SW 1271 (cell line): ENCODE measurements at regions not wholly inside any gene's neighbourhood (a gene's known extent, or its start where the extent isn't known, plus 50 kb on each side); places are given as distances from the start of the nearest gene placed in this dataset.
"Not testable (repeated sequence)": the region's sequence is repeated elsewhere in the genome, so short reads cannot be mapped to it uniquely, and the experiment has no call there.

Source experiments
- DNase-seq, 2 experiments: peaks; one replicate each; lab custom pipeline; 2025; lab: John Stamatoyannopoulos, UW

- DNase-seq, result no peak
Measured at GRCh38 chr4:118410138-118410537, 57.3 kb upstream of the PRSS12 start.

DNA sequence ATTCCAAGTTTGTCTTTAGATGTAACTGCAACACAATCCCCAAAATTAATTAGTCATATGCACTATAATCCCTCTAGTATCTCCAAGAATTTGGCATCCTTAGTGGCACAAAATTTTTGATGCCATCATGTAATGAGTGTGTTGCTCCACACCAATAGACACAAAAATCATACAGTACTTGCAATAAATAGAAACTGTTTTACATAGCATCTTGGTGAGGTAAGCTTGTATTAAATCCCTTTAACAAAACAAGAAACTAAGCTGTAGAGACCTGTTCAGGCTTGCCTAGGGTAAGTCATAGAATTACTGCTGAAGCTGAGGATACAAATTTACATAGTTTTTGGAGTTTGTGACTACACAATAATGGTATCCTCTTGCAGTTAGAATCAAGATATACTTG, 64.5 kb upstream of the PRSS12 start:
- DNase-seq, result no peak

DNA sequence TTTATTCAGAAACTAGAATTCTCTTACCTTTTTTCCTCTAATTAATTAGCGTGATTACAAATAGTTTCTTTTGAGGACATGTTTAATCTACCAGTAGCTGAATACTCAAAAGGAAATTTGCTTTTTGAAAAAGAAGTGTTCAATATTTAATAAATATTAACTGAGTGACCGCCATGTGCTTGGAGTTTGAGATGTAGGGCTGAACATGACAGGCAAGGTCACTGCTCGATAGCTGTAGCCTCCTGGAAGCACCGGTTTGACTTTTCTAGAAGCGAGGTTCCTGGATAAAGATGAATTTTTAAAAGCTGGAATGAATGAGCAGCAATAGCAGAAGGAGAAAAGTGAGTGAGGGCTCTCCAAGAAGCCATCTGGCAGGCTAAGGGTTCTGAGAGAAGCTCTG, 65.0 kb upstream of the PRSS12 start:
- not testable (repeated sequence) for DNase-seq

DNA sequence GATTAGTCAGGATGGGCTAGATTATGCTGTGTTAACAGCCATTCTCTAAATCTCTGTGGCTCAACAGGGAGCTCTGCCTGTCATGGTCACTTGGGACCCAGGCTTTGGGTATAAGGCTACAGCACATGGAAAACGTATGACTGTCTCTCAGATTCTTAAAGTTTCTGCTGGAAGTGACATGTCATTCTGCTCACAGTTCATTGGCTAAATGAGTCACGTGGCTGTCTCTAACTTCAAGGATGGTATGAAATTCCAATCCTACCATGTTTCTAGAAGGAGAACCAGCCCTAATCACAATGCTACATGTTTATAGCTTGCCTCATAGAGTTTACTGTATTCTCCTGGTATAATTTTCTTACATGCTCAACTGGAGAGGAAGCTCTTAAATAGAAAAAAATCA, 65.6 kb upstream of the PRSS12 start:
- DNase-seq, result not testable (repeated sequence)

- not testable (repeated sequence) for DNase-seq
Measured at GRCh38 chr4:118419626-118420025, 66.8 kb upstream of the PRSS12 start.

DNA sequence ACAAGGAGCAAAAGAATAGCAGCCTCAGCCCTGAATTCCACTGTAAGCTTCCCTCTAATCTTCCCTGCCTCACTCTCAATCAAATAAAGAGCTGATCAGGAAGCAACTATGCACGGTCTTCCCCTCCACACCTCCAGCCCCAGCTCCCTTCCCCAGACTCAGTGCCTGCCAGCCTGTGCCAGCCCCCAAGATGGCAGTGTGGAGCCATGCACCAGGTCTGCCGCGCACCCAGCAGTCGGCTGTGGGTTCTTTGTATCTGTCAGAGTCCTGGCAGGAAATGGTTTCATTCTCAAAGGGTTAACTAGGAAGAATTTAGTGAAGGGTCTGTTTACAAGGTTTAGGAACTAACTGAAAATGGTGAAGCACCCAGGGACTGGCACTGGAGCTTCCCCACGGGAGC, 71.3 kb upstream of the PRSS12 start:
- DNase-seq, result not testable (repeated sequence)

DNA sequence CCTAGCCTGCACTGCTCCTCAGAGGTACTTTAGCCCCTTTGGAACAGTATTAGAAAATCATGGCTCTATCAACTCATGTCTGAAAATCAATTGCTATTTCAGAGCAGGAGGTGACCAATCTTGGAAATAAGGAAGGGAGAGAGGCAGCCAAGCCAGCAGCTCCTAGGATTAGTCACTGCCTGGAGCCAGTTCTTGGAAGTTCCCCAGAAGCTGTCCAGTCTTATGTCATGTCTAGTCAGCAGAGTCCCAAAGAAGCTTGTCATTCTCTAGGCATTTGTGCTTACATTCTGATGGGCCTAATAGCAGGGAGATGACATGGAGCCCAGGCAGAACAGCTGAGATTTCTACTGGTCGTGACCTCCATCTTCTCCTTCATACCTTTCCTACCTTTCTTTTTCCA, 76.1 kb upstream of the PRSS12 start:
- not testable (repeated sequence) for DNase-seq

DNA sequence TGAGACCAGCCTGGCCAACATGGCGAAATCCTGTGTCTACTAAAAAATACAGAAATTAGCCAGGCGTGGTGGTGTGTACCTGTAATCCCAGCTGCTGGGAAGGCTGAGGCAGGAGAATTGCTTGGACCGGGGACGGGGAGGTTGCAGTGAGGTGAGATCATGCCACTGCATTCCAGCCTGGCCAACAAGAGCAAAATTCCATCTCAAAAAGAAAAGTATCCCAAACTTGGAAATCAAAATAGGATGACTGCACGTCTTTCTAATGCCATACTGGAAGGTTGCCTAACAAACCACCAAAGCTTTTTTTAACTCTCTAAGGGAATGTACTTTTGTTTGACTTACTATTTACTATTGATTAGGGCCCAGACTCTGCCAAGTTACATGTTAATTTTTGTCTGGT, 79.6 kb upstream of the PRSS12 start:
- DNase-seq, result not testable (repeated sequence)

- DNase-seq, result not testable (repeated sequence)
Measured at GRCh38 chr4:118433612-118434375, 81.0 kb upstream of the PRSS12 start.

GRCh38 chr4:118435415-118435814, 82.6 kb upstream of the PRSS12 start:
- not testable (repeated sequence) for DNase-seq

GRCh38 chr4:118442115-118442837, 89.5 kb upstream of the PRSS12 start:
- not testable (repeated sequence) for DNase-seq

DNA sequence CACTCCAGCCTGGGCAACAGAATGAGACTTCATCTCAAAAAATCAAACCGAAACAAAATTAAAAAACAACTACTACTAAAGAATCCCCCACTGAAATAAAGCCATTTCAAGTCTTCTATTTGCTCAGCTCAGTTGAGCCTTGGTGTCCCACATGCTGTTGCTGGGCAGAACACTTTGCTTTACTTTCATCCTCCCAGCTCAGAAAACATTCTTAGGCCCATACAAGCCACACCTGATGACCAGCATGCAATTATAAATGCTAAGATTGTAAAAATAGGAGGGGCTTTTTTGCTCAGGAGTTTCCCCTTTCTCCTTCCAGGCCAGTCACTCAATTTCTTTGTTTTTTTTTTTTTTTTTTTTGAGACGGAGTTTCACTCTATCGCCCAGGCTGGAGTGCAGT, 94.6 kb upstream of the PRSS12 start:
- DNase-seq, result not testable (repeated sequence)

DNA sequence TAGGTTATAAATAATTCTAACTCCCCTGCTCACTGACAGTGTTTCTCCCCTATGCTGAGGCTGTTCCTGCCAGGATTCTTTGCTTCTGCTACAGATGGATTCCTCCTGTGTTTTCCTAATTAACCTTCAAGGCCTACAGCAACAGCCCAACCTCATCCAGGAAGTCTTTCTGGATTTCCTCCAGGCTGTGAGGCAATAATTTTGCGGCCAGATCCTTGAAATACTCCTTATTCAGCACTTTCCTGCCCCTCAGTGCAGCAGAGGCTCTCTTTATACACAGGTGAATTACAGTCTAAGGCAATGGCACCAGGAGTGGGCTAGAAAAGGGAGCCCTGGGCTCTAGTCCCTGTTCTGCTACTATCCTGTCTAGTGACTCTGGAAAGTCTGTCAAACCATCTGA, 102.1 kb upstream of the PRSS12 start:
- DNase-seq, result not testable (repeated sequence)

- DNase-seq, result not testable (repeated sequence)
Measured at GRCh38 chr4:118461435-118461834, 108.6 kb upstream of the PRSS12 start.

DNA sequence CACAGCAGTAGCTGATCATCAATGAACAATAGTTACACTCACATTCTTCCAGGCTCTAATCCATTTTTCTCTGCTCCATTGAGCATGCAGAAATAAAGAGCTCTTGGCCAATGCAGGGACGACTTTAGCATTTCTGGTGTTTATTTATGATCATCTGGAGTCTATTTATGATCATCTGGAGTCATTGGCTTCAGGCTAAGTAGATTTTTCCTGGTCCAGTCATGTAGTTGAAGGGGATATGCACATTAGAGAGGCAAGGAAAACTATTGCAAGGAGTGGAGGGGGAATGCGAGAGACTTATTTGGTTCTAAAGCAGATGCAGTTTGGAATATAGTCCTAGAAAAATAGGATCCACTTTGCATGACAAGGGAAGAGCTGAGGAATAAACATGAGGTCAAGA, 113.0 kb upstream of the PRSS12 start:
- DNase-seq, result not testable (repeated sequence)

DNA sequence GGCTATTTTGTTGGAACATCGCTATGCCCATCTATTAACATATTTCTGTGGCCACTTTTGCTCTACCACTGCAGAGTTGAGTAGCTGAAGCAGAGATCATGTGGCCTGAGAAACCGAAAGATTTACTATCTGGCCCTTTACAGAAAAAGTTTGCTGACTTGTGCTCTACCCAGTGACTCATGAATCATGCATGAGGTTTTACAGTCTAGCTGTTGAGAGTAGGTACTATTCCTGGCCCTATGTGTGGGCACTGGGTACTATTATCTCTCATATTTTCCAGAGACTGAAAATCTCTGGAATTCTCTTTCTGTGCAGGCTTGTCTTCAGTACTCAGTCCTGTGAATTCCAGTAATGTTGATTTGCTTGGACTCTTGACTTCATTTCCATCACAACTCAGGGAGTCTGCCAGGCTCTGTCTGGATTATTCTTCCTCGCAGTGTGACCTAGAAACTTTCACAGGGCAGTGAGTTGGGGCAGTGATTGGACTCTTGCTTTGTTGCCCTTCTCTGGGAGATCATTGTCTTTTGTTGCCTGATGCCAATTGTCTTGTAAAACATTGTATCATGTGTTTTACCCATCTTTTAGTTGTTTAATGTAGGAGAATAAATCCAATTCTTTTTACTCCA, 121.3 kb upstream of the PRSS12 start:
- DNase-seq, result not testable (repeated sequence)

DNA sequence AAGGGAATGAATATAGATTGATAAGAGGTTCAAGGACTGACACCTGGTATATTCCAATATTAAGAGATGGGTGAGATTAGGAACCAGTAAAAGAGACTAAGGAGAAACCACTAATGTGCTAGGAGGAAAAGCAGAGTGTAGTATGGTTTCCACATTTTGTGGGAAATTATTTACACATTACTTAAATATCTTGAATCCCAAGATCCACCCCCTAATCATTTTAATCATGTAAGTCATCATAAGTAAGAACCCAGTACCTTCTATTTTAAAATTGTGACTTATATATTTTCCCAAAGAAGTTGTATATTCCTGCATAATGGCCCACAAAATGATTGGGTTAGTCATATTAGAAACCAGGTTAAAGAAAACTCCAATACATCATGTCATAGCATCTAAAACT, 122.0 kb upstream of the PRSS12 start:
- not testable (repeated sequence) for DNase-seq

DNA sequence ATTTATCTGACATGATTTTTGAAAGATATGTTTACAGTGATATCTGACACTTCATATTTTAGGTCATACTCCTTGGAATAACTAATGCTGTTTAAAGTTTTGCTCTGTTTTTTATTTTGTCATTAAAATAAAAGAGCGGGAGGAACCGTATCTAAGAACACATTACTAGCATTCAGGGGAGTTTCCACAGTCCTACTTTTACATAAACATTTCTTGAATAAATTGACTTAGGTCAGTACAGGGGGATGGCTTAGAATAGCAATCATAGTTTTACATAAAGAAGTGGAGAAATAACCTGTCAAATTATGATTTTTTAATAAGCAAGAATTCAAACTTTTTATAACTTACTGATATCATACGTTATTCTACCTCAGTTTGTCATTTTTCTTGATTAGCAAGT, 123.1 kb upstream of the PRSS12 start:
- DNase-seq, result not testable (repeated sequence)

DNA sequence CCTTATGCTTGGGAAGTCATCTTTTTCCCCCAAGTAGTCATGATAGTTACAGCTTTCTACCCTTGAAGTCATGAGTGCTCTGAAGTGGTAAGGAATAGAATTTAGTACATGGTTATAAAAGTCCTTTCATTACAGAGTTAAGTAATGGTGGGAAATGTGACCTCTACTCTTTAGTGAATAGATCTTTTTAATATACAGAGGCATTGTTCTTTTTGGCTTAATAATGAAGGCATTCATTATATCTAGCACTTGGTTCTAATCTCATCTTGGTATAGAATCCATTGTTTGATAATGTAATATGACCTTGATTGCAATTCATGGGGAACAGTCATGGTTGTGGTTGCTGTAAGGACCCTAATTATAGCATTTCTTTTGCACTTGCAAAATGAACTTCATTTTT, 125.0 kb upstream of the PRSS12 start:
- not testable (repeated sequence) for DNase-seq

DNA sequence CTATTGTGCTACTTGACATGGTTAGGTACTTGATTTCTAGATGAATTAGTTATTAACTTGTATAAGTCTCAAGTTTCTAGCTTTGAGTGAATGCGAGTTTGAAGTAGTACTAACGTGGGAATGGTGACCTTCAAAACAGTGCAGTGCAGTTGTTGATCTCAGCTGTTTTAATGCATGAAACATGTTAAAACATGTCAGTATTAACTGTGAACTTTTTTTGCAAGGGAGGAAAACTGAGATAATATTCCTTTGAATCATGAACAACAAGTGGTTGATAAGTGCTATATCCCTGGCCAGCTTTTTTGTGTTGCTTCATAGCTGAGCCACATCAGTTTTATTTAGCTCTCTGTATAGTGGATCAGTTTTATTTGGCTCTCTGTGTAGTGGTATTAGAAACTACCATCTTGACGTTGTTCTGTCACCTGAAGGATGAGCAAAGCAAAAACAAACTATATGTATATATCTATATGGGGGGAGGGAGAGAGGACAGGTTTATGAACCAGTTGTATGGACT, 133.1 kb upstream of the PRSS12 start:
- DNase-seq, result not testable (repeated sequence)

DNA sequence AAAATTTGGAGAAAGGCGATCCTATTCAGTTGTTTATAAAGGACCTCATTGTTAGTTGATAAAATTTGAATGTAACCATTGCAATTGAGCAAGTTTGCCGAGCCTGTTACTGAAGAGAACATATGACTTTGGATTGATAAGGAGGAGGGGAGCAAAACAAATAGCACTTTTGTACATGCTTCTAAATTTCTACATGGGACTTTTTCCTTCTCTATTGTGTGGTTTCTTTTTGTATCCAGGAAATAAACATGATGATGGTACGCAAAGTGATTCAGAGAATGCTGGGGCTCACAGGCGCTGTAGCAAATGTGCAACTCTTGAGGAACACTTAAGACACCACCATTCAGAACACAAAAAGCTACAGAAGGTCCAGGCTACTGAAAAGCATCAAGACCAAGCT, 140.2 kb upstream of the PRSS12 start:
- DNase-seq, result not testable (repeated sequence)

- DNase-seq, result not testable (repeated sequence)
Measured at GRCh38 chr4:118494437-118494836, 141.6 kb upstream of the PRSS12 start.

GRCh38 chr4:118502967-118503366, 150.2 kb upstream of the PRSS12 start:
- not testable (repeated sequence) for DNase-seq
